B cell (primary cell): ENCODE measurements at regions not wholly inside any gene's neighbourhood (a gene's known extent, or its start where the extent isn't known, plus 50 kb on each side); places are given as distances from the start of the nearest gene placed in this dataset.

Source experiments
- ATAC-seq: fragments of 200-7000 bp; cut with Tn5 transposase; one replicate; pipeline ENCODE4 v1.10.0; 2021; ENCODE audit warnings: low read depth, mild to moderate bottlenecking, moderate number of reproducible peaks, moderate library complexity
- CTCF ChIA-PET: fragments of 350-600 bp; sonication (Branson Sonifier 250); formaldehyde crosslinking; loops from one replicate; lab custom pipeline; 2021; ENCODE audit warnings: antibody characterized with exemption, inconsistent platforms; lab: Charles Lee
- POLR2A ChIA-PET: fragments of 350-600 bp; sonication (Branson Sonifier 250); formaldehyde crosslinking; loops from one replicate; lab custom pipeline; 2021; ENCODE audit warnings: antibody characterized with exemption; lab: Charles Lee
- DNase-seq: peaks from one replicate; pipeline ENCODE4 v3.0.0; 2013
- H2AFZ ChIP-seq: 2 replicates; pipeline ENCODE4 v1.6.1; 2012; ENCODE audit warnings: mild to moderate bottlenecking, low read depth, low read length; ENCODE audit not compliant: insufficient read depth, poor library complexity, severe bottlenecking
- H3K27ac ChIP-seq, 2 donors: 1 replicate in 1 of 2; 2 replicates in 1 of 2; pipeline ENCODE4 v1.5.1; 2012 to 2013; ENCODE audit warnings: low read length in 2 of 2, mild to moderate bottlenecking in 2 of 2, moderate library complexity in 1 of 2
- H3K27me3 ChIP-seq, 4 experiments: fragments of 200-600 bp in 1 of 4; sonication (generic) in 1 of 4; replicated peaks in 1 of 4; 1 replicate in 2 of 4; 2 replicates in 2 of 4; pipeline versions ENCODE4 v1.6.1 to v1.7.0; 2013 to 2016; ENCODE audit warnings: low read length in 3 of 4, mild to moderate bottlenecking in 2 of 4, mixed read lengths in 1 of 4, moderate library complexity in 1 of 4; ENCODE audit not compliant: insufficient read depth in 4 of 4, control insufficient read depth in 3 of 4; ENCODE audit errors: control extremely low read depth in 1 of 4
- H3K36me3 ChIP-seq, 2 experiments: replicated peaks in 1 of 2; 1 replicate in 1 of 2; 2 replicates in 1 of 2; pipeline versions ENCODE4 v1.6.1 to v1.7.1; 2013; ENCODE audit warnings: low read length in 1 of 2; ENCODE audit not compliant: insufficient read depth in 2 of 2, control insufficient read depth in 1 of 2; ENCODE audit errors: control extremely low read depth in 1 of 2, extremely low read depth in 1 of 2
- H3K4me1 ChIP-seq, 2 donors: fragments of 200-600 bp in 1 of 2; sonication (generic) in 1 of 2; 1 replicate in 1 of 2; 2 replicates in 1 of 2; pipeline versions ENCODE4 v1.5.1 to v1.6.1; 2013 to 2017; ENCODE audit warnings: low read length in 2 of 2; ENCODE audit not compliant: control insufficient read depth in 2 of 2, insufficient read depth in 2 of 2
- H3K4me2 ChIP-seq: replicated peaks from 2 replicates; pipeline ENCODE3; 2012; ENCODE audit warnings: mild to moderate bottlenecking, low read depth, low read length; ENCODE audit not compliant: poor library complexity, severe bottlenecking
- H3K4me3 ChIP-seq, 5 experiments: fragments of 200-600 bp in 1 of 5; sonication (generic) in 1 of 5; 1 replicate in 3 of 5; 2 replicates in 2 of 5; pipeline versions ENCODE4 v1.5.1 to v1.7.0; 2011 to 2016; ENCODE audit warnings: low read length in 4 of 5, mild to moderate bottlenecking in 4 of 5, low read depth in 2 of 5, control low read depth in 1 of 5, moderate library complexity in 1 of 5; ENCODE audit not compliant: insufficient read depth in 1 of 5; ENCODE audit errors: control extremely low read depth in 1 of 5, extremely low read depth in 1 of 5
- H3K79me2 ChIP-seq: fragments of 200-600 bp; sonication (generic); one replicate; pipeline ENCODE4 v1.6.0; 2016; ENCODE audit warnings: low read length; ENCODE audit not compliant: control insufficient read depth, insufficient read depth
- H3K9ac ChIP-seq: fragments of 200-600 bp; sonication (generic); 2 replicates; pipeline ENCODE4 v1.6.1; 2017; ENCODE audit warnings: mild to moderate bottlenecking, low read length, moderate library complexity
- H3K9me3 ChIP-seq, 3 donors: one replicate each; pipeline versions ENCODE4 v1.6.1 to v1.7.1; 2013; ENCODE audit warnings: low read length in 2 of 3; ENCODE audit not compliant: control insufficient read depth in 2 of 3, insufficient read depth in 1 of 3; ENCODE audit errors: control extremely low read depth in 1 of 3
- H4K20me1 ChIP-seq: 2 replicates; pipeline ENCODE4 v1.6.0; 2012; ENCODE audit warnings: mild to moderate bottlenecking, low read length; ENCODE audit not compliant: insufficient read depth, control insufficient read depth, poor library complexity, severe bottlenecking
- H3K27ac Mint-ChIP-seq: one replicate; pipeline ENCODE4 v1.8.0; 2021; ENCODE audit warnings: mixed read lengths
- H3K27me3 Mint-ChIP-seq: one replicate; pipeline ENCODE4 v1.8.0; 2021; ENCODE audit warnings: mixed read lengths
- H3K4me1 Mint-ChIP-seq: one replicate; pipeline ENCODE4 v1.8.0; 2021; ENCODE audit warnings: mixed read lengths
- H3K4me3 Mint-ChIP-seq: one replicate; pipeline ENCODE4 v1.8.0; 2021; ENCODE audit warnings: mixed read lengths
- H3K9me3 Mint-ChIP-seq: one replicate; pipeline ENCODE4 v1.8.0; 2022; ENCODE audit warnings: mixed read lengths; ENCODE audit not compliant: insufficient read depth
- EZH2 ChIP-seq: IDR thresholded peaks from 2 replicates; pipeline ENCODE4 v1.6.1; 2012; ENCODE audit warnings: borderline replicate concordance, low read depth, mild to moderate bottlenecking, moderate library complexity, low read length; ENCODE audit not compliant: insufficient read depth, poor library complexity, severe bottlenecking
- WGBS: methylation state at CpG from one replicate; pipeline ENCODE4 v1.1.5; 2013; ENCODE audit warnings: missing lambda C conversion rate; ENCODE audit not compliant: insufficient coverage; 5-methylcytosine and 5-hydroxymethylcytosine counted together
- intact Hi-C: fragments of 100-400 bp; cut with micrococcal nuclease; formaldehyde crosslinking; loops from one replicate; pipeline ENCODE4 v1.10.0; 2022
- TF ChIP-seq, protein P1 (sequence below): fragments of 200-600 bp; IDR thresholded peaks from one replicate; pipeline ENCODE4 v1.8.0; 2022; ENCODE audit warnings: antibody characterized with exemption, mild to moderate bottlenecking

DNA sequence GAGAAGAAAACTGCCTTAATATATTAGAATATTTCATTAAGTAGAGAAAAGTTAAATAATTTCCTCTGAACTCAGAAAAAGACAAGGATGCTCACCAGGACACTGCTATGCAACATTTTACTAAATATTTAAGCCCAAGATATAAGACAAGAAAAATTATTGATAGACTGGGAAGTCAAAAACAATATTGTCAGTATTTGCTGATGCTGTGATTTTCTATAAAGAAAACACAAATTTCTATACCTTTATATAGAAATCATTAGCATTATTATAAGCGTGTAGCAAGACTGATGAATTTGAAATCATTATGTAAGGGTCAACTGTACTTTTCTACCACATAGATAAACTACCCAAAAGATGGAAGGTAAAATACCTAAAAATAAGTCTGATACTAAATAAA, 451.0 kb downstream of the RNF144A start:
- H3K27me3 Mint-ChIP-seq, result peaks cover 3% of the 10 kb centered on the region
- no peaks in the 10 kb centered on the region for H4K20me1 ChIP-seq
- H3K4me2 ChIP-seq, result no peak overlapping the region
- no CpG with 5 or more reads among the region's 1 CpG for WGBS
- H3K36me3 ChIP-seq, result no peaks in the 10 kb centered on the region
- intact Hi-C loops, result no loop called here
- peaks cover 0 to 7% (median 5%) of the 10 kb centered on the region in 3 donors for H3K9me3 ChIP-seq
- no peak overlapping the region for H3K4me3 Mint-ChIP-seq
- no peak overlapping the region for H3K9ac ChIP-seq
- ChIA-PET POLR2A (no interaction called here), CTCF (no interaction called here)
- H2AFZ ChIP-seq, result no peak overlapping the region
- H3K4me1 Mint-ChIP-seq, result no peaks in the 10 kb centered on the region
- no peaks in the 10 kb centered on the region for H3K79me2 ChIP-seq
- no peaks in the 10 kb centered on the region for H3K4me1 ChIP-seq
- DNase-seq (no peak), ATAC-seq (no peak)
- no peak overlapping the region for H3K27ac Mint-ChIP-seq
- H3K4me3 ChIP-seq, result no peak overlapping the region
- no peaks in the 10 kb centered on the region for H3K9me3 Mint-ChIP-seq
- no peak overlapping the region for H3K27ac ChIP-seq
- H3K27me3 ChIP-seq, result no peaks in the 10 kb centered on the region
- TF ChIP-seq, protein P1, sequence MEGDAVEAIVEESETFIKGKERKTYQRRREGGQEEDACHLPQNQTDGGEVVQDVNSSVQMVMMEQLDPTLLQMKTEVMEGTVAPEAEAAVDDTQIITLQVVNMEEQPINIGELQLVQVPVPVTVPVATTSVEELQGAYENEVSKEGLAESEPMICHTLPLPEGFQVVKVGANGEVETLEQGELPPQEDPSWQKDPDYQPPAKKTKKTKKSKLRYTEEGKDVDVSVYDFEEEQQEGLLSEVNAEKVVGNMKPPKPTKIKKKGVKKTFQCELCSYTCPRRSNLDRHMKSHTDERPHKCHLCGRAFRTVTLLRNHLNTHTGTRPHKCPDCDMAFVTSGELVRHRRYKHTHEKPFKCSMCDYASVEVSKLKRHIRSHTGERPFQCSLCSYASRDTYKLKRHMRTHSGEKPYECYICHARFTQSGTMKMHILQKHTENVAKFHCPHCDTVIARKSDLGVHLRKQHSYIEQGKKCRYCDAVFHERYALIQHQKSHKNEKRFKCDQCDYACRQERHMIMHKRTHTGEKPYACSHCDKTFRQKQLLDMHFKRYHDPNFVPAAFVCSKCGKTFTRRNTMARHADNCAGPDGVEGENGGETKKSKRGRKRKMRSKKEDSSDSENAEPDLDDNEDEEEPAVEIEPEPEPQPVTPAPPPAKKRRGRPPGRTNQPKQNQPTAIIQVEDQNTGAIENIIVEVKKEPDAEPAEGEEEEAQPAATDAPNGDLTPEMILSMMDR, result no peak
- no peak for TF ChIP-seq EZH2

DNA sequence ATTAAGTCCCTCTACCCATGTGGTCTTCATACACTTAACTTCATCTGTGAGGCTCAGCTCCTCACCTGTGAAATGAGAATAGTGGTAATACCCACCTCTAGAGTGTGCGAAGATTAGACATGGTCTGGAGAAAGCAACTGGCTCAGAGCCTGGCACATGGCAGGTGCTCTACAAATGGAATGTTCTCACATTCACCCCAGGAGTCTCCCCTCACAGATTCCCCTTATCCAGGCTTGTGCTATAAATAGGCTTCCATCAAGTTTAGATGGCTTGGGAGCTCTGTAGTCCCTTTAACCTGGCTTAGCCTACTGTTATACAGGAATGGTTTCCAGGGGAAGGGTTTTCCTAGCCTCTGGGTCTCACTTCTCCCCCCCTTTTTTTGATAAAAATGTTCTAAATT, 455.9 kb downstream of the RNF144A start:
- Mint-ChIP-seq H3K4me1 (no peaks in the 10 kb centered on the region), H3K9me3 (no peaks in the 10 kb centered on the region), H3K27ac (no peak overlapping the region), H3K27me3 (peaks cover 7% of the 10 kb centered on the region), H3K4me3 (no peak overlapping the region)
- Histone ChIP-seq H3K4me1 (no peaks in the 10 kb centered on the region), H3K4me2 (no peak overlapping the region), H3K36me3 (no peaks in the 10 kb centered on the region), H3K27ac (no peak overlapping the region), H3K9ac (no peak overlapping the region), H3K9me3 (peaks cover 0 to 7% (median 0%) of the 10 kb centered on the region in 3 donors), H3K27me3 (peaks cover 0 to under 1% (median 0%) of the 10 kb centered on the region in 4 experiments), H3K79me2 (no peaks in the 10 kb centered on the region), H4K20me1 (no peaks in the 10 kb centered on the region), H3K4me3 (no peak overlapping the region), H2AFZ (no peak overlapping the region)
- no peak for TF ChIP-seq EZH2
- TF ChIP-seq, protein P1, result no peak
- DNase-seq (no peak), ATAC-seq (no peak)
- intact Hi-C loops, result no loop called here
- POLR2A ChIA-PET, result no interaction called here
- 75% methylated on average over 1 of the region's 1 CpG for WGBS
- CTCF ChIA-PET, result no interaction called here
